ENCODE measurements at regions not wholly inside any gene's neighbourhood (a gene's known extent, or its start where the extent isn't known, plus 50 kb on each side); places are given as distances from the start of the nearest gene placed in this dataset.

GRCh38 chr18:65018184-65018583 lies 732.6 kb upstream of the CDH7 start:
- TF ChIP-seq CTCF (IDR thresholded peaks at IDR 0.05; ENCODE audit: insufficient read depth, low read length, severe bottlenecking): no peak
- FAIRE-seq: no peak
- no peak overlapping the region for H3K4me3 ChIP-seq (ENCODE audit: low read depth, low read length)
- no peaks in the 10 kb centered on the region for H3K36me3 ChIP-seq (ENCODE audit: control insufficient read depth, insufficient read depth, low read length)
- no peak for DNase-seq (ENCODE audit: low read depth)
- H3K27me3 ChIP-seq (ENCODE audit: control insufficient read depth, insufficient read depth, low read length): no peaks in the 10 kb centered on the region

GRCh38 chr18:65017372-65017760 lies 733.4 kb upstream of the CDH7 start:
- Histone ChIP-seq H3K27me3 (ENCODE audit: control insufficient read depth, insufficient read depth, low read length) (no peaks in the 10 kb centered on the region), H3K4me3 (ENCODE audit: low read depth, low read length) (no peak overlapping the region), H3K36me3 (ENCODE audit: control insufficient read depth, insufficient read depth, low read length) (no peaks in the 10 kb centered on the region)
- no peak for FAIRE-seq
- no peak for TF ChIP-seq CTCF (IDR thresholded peaks at IDR 0.05; ENCODE audit: insufficient read depth, low read length, severe bottlenecking)
- no peak for DNase-seq (ENCODE audit: low read depth)

- no peak for TF ChIP-seq CTCF (IDR thresholded peaks at IDR 0.05; ENCODE audit: insufficient read depth, low read length, severe bottlenecking)
- DNase-seq (ENCODE audit: low read depth): no peak
- Histone ChIP-seq H3K36me3 (ENCODE audit: control insufficient read depth, insufficient read depth, low read length) (no peaks in the 10 kb centered on the region), H3K27me3 (ENCODE audit: control insufficient read depth, insufficient read depth, low read length) (no peaks in the 10 kb centered on the region), H3K4me3 (ENCODE audit: low read depth, low read length) (no peak overlapping the region)
- FAIRE-seq: no peak
Observed at GRCh38 chr18:65016631-65017371, 734.0 kb upstream of the CDH7 start.

GRCh38 chr18:64994370-64994769 lies 756.4 kb upstream of the CDH7 start:
- FAIRE-seq (no peak), DNase-seq (ENCODE audit: low read depth) (no peak)
- TF ChIP-seq CTCF (IDR thresholded peaks at IDR 0.05; ENCODE audit: insufficient read depth, low read length, severe bottlenecking): no peak
- Histone ChIP-seq H3K27me3 (ENCODE audit: control insufficient read depth, insufficient read depth, low read length) (no peaks in the 10 kb centered on the region), H3K36me3 (ENCODE audit: control insufficient read depth, insufficient read depth, low read length) (no peaks in the 10 kb centered on the region), H3K4me3 (ENCODE audit: low read depth, low read length) (no peak overlapping the region)

- Histone ChIP-seq H3K4me3 (ENCODE audit: low read depth, low read length) (no peak overlapping the region), H3K27me3 (ENCODE audit: control insufficient read depth, insufficient read depth, low read length) (no peaks in the 10 kb centered on the region), H3K36me3 (ENCODE audit: control insufficient read depth, insufficient read depth, low read length) (no peaks in the 10 kb centered on the region)
- DNase-seq (ENCODE audit: low read depth) (no peak), FAIRE-seq (no peak)
- TF ChIP-seq CTCF (IDR thresholded peaks at IDR 0.05; ENCODE audit: insufficient read depth, low read length, severe bottlenecking): no peak
Observed at GRCh38 chr18:64993695-64994094, 757.1 kb upstream of the CDH7 start.

GRCh38 chr18:64992654-64993053 lies 758.2 kb upstream of the CDH7 start:
- no peak for TF ChIP-seq CTCF (IDR thresholded peaks at IDR 0.05; ENCODE audit: insufficient read depth, low read length, severe bottlenecking)
- no peaks in the 10 kb centered on the region for H3K36me3 ChIP-seq (ENCODE audit: control insufficient read depth, insufficient read depth, low read length)
- H3K27me3 ChIP-seq (ENCODE audit: control insufficient read depth, insufficient read depth, low read length): no peaks in the 10 kb centered on the region
- FAIRE-seq (no peak), DNase-seq (ENCODE audit: low read depth) (no peak)
- no peak overlapping the region for H3K4me3 ChIP-seq (ENCODE audit: low read depth, low read length)

All from bronchial epithelial cell (primary cell).